Stomach smooth muscle (tissue), 2 donors: ENCODE measurements at regions not wholly inside any gene's neighbourhood (a gene's known extent, or its start where the extent isn't known, plus 50 kb on each side); places are given as distances from the start of the nearest gene placed in this dataset.

Experiments
- H3K27ac ChIP-seq: one replicate; pipeline ENCODE4 v1.7.0; 2013; ENCODE audit warnings: mild to moderate bottlenecking, low read length, inconsistent platforms
- H3K27me3 ChIP-seq, 2 donors: one replicate each; pipeline ENCODE4 v1.7.0; 2013; ENCODE audit warnings: low read length in 2 of 2; ENCODE audit not compliant: insufficient read depth in 2 of 2, control insufficient read depth in 1 of 2
- H3K36me3 ChIP-seq, 2 donors: one replicate each; pipeline ENCODE4 v1.7.0; 2013; ENCODE audit warnings: low read length in 2 of 2; ENCODE audit not compliant: control insufficient read depth in 2 of 2, insufficient read depth in 2 of 2
- H3K4me1 ChIP-seq: one replicate; pipeline ENCODE4 v1.7.0; 2013; ENCODE audit warnings: low read length; ENCODE audit not compliant: control insufficient read depth, insufficient read depth
- H3K4me3 ChIP-seq, 2 donors: one replicate each; pipeline ENCODE4 v1.7.0; 2013; ENCODE audit warnings: low read length in 2 of 2
- H3K9ac ChIP-seq, 2 donors: one replicate each; pipeline ENCODE4 v1.7.0; 2013; ENCODE audit warnings: low read length in 2 of 2, mild to moderate bottlenecking in 1 of 2
- H3K9me3 ChIP-seq, 2 donors: one replicate each; pipeline ENCODE4 v1.7.0; 2013; ENCODE audit warnings: low read length in 2 of 2; ENCODE audit not compliant: control insufficient read depth in 2 of 2
- donor health status: healthy.
- donor health status: Pancreatic carcinoma.

- Histone ChIP-seq H3K4me1 (no peaks in the 10 kb centered on the region), H3K4me3 (no peak overlapping the region), H3K27ac (no peak overlapping the region), H3K27me3 (peaks cover 0 to 2% of the 10 kb centered on the region in 2 donors), H3K9me3 (no peaks in the 10 kb centered on the region), H3K9ac (no peak overlapping the region), H3K36me3 (no peaks in the 10 kb centered on the region)
Measured at GRCh38 chr18:76161983-76162382, 333.1 kb downstream of the ZNF516 start.

DNA sequence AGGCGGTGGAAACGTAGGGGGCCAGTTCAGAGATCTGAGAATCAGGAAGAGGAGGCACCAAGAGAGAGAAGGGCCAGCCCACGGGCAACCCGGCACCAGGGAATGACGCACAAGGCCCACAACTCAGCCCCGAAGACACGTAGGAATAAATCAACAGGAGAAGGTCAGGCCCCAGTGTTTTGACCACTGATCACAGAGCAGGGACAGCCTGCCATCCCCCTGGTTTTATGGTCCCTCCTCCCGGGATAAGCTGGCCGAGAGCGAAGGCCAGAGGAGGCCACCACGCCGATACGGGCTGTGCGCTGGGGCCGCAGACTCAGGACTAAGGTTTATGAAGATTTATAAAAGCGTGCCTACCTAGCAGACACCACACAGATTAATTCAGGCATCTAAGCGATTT, 341.4 kb downstream of the ZNF516 start:
- Histone ChIP-seq H3K27me3 (no peaks in the 10 kb centered on the region), H3K4me3 (no peak overlapping the region), H3K9ac (no peak overlapping the region), H3K9me3 (no peaks in the 10 kb centered on the region), H3K27ac (no peak overlapping the region), H3K4me1 (no peaks in the 10 kb centered on the region), H3K36me3 (no peaks in the 10 kb centered on the region)

- no peaks in the 10 kb centered on the region for H3K36me3 ChIP-seq
- no peaks in the 10 kb centered on the region for H3K27me3 ChIP-seq
- H3K4me3 ChIP-seq: no peak overlapping the region
- no peak overlapping the region for H3K9ac ChIP-seq
- H3K4me1 ChIP-seq: no peaks in the 10 kb centered on the region
- H3K9me3 ChIP-seq: no peaks in the 10 kb centered on the region
- H3K27ac ChIP-seq: no peak overlapping the region
Measured at GRCh38 chr18:76149734-76150133, 345.3 kb downstream of the ZNF516 start.

DNA sequence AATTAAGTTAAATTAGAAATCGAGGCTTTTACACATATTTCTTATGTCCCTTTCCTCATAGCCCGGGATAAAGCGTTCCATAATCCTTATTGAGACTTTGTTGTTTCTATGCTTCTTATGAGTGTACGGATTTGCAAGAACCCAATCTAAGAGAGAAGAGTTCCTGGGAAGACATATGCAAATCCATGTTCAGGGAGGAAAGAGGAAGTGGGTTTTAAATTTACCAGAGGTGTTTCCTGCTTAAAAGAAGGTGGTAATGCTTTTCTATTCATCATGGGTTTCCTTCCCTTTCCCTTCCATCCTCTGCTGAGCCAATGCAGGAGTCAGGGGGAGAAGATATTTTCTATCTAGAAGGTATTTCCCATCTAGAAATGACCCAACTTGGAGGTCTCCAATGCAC, 345.8 kb downstream of the ZNF516 start:
- no peaks in the 10 kb centered on the region for H3K27me3 ChIP-seq
- no peaks in the 10 kb centered on the region for H3K9me3 ChIP-seq

DNA sequence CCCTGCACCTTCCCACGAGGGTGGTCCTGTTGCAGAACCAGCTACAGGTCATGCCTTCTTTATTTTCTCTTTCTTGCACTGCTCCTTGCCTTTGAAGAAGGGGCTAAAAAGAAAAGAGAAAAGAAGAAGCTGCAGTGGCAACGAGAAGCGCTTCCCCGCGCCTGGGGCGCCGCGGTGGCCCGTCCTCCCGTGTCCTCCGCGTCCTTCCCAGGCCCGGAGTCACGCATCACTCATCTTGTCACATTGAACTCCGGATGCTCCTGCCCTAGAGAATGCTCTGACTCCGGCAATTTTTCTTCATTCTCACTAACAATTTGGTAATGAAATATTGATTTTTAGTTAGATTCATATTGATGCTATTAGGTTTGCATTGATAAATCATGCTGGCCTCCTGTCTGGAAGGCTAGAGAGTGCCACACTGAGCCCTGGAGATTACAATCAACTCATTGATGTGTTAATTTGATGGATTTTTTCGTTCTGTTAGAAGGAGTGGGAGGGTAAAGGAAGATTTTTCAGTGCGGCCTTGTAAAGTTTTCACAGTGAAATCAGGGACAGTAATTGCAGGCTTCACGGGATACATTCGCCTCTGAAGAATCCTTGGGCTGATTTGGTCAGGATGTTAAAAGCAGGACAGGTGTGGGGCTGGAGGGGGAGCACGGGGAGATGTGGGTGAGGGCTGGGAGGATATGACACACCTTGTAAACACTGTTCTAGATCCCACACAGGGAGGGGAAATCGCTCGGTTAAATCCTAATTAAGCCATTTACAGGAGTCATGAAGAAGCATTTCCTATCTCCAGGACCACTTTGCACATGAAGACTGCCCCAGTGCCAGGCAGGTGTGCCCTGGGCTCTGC, 349.3 kb downstream of the ZNF516 start:
- no peaks in the 10 kb centered on the region for H3K36me3 ChIP-seq
- no peaks in the 10 kb centered on the region for H3K9me3 ChIP-seq
- H3K4me1 ChIP-seq: no peaks in the 10 kb centered on the region
- H3K27me3 ChIP-seq: no peaks in the 10 kb centered on the region
- H3K4me3 ChIP-seq: no peak overlapping the region
- no peak overlapping the region for H3K27ac ChIP-seq
- no peak overlapping the region for H3K9ac ChIP-seq

More for the DNA sequence above, 345.8 kb downstream of the ZNF516 start:
- no peak overlapping the region for H3K9ac ChIP-seq
- no peak overlapping the region for H3K4me3 ChIP-seq
- no peak overlapping the region for H3K27ac ChIP-seq
- H3K36me3 ChIP-seq: no peaks in the 10 kb centered on the region
- H3K4me1 ChIP-seq: no peaks in the 10 kb centered on the region

DNA sequence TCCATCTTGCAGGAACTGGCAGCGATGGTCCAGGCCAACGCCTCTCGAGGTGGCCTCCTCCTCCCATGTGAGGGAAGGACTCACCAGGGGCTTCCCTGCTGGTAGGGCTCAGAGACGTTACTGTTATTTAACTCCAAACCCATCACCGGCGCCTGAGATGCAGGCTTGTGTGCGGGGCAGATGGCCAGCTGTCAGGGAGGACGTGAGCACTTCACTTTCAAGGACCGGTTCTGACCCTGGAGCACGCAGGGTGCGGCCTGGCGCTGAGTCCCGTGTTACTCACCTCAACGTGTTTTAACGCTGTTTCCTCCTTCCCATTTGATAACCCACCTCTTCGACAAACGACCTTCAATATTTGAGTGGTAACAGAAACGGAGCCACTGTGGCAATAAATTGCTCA, 350.2 kb downstream of the ZNF516 start:
- H3K36me3 ChIP-seq: no peaks in the 10 kb centered on the region
- no peaks in the 10 kb centered on the region for H3K9me3 ChIP-seq
- no peaks in the 10 kb centered on the region for H3K4me1 ChIP-seq
- H3K4me3 ChIP-seq: no peak overlapping the region
- no peaks in the 10 kb centered on the region for H3K27me3 ChIP-seq
- no peak overlapping the region for H3K27ac ChIP-seq
- H3K9ac ChIP-seq: no peak overlapping the region

GRCh38 chr18:76142611-76143010, 352.4 kb downstream of the ZNF516 start:
- H3K9ac ChIP-seq: no peak overlapping the region
- H3K4me1 ChIP-seq: no peaks in the 10 kb centered on the region
- H3K36me3 ChIP-seq: no peaks in the 10 kb centered on the region
- no peaks in the 10 kb centered on the region for H3K27me3 ChIP-seq
- no peak overlapping the region for H3K27ac ChIP-seq
- no peaks in the 10 kb centered on the region for H3K9me3 ChIP-seq
- H3K4me3 ChIP-seq: no peak overlapping the region

DNA sequence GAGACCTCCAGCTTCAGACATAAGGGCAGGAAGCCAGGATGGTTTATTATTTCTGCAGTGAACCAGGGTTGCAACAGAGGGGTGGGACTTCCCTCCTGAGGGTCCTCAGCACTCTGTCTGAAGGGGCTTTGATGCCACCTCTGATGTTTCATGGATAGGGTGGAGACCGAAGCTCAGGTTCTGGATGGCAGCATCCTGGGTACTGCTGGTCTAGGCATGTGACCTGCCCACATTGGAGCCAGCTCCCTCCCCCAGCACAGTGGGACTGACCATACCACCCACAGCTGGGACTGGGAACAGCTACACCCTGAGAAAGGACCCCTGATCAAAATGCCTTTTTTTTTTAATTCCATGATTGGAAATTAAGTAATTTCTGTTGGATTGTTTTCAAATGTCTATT, 355.2 kb downstream of the ZNF516 start:
- no peaks in the 10 kb centered on the region for H3K9me3 ChIP-seq
- H3K27me3 ChIP-seq: no peaks in the 10 kb centered on the region
- H3K4me1 ChIP-seq: no peaks in the 10 kb centered on the region
- H3K9ac ChIP-seq: no peak overlapping the region
- H3K27ac ChIP-seq: no peak overlapping the region
- no peak overlapping the region for H3K4me3 ChIP-seq
- no peaks in the 10 kb centered on the region for H3K36me3 ChIP-seq

GRCh38 chr18:76137216-76137615, 357.8 kb downstream of the ZNF516 start:
- Histone ChIP-seq H3K4me1 (no peaks in the 10 kb centered on the region), H3K27me3 (no peaks in the 10 kb centered on the region), H3K9me3 (no peaks in the 10 kb centered on the region), H3K9ac (no peak overlapping the region), H3K4me3 (no peak overlapping the region), H3K27ac (no peak overlapping the region), H3K36me3 (no peaks in the 10 kb centered on the region)

DNA sequence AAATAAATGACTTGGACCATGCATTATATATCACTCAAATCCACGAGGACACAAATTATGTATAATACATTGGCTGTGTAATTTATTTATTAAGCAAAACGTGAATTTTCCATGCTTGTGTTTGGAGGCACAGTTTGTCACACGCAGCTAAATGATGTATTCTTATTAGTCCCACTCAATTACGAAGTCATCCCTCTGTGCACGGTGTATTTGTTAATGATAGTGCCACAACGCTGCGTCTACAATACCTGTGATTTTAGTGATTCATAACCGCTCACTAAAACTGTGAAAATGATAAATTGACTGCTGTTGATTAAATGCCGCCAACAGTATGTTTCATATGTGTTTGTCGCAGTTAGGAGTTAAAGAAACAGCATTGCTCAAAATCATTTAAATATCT, 358.3 kb downstream of the ZNF516 start:
- H3K4me1 ChIP-seq: no peaks in the 10 kb centered on the region
- no peak overlapping the region for H3K27ac ChIP-seq
- H3K36me3 ChIP-seq: no peaks in the 10 kb centered on the region
- no peak overlapping the region for H3K4me3 ChIP-seq
- no peaks in the 10 kb centered on the region for H3K27me3 ChIP-seq
- H3K9ac ChIP-seq: no peak overlapping the region
- no peaks in the 10 kb centered on the region for H3K9me3 ChIP-seq

- no peaks in the 10 kb centered on the region for H3K36me3 ChIP-seq
- no peak overlapping the region for H3K9ac ChIP-seq
- no peaks in the 10 kb centered on the region for H3K27me3 ChIP-seq
- H3K4me1 ChIP-seq: no peaks in the 10 kb centered on the region
- no peaks in the 10 kb centered on the region for H3K9me3 ChIP-seq
- H3K27ac ChIP-seq: no peak overlapping the region
- no peak overlapping the region for H3K4me3 ChIP-seq
Measured at GRCh38 chr18:76134628-76135027, 360.4 kb downstream of the ZNF516 start.
